Endothelial cell of umbilical vein (primary cell): ENCODE measurements at regions not wholly inside any gene's neighbourhood (a gene's known extent, or its start where the extent isn't known, plus 50 kb on each side); places are given as distances from the start of the nearest gene placed in this dataset.

ENCODE experiments used
- BruUV-seq: library from RNA; stranded (reverse); fragments of 400-500 nt; replicated peaks from 2 replicates; lab custom pipeline; 2021; lab: Mats Ljungman, UMichigan
- CTCF ChIA-PET: fragments of 300-600, 350-600 bp; sonication (Branson Sonifier 250); formaldehyde crosslinking; loops from one replicate; lab custom pipeline; 2021; ENCODE audit warnings: antibody characterized with exemption, inconsistent platforms; lab: Charles Lee
- POLR2A ChIA-PET: fragments of 300-600, 350-600 bp; sonication (Branson Sonifier 250); formaldehyde crosslinking; loops from one replicate; lab custom pipeline; 2021; ENCODE audit warnings: antibody characterized with exemption, inconsistent platforms; lab: Charles Lee
- DNase-seq: peaks from one replicate; pipeline ENCODE4 v3.0.0-alpha.2; 2011; ENCODE audit warnings: low read depth, low spot score
- FAIRE-seq: peaks from 2 replicates; lab custom pipeline; 2011; peaks lifted over from hg19 to GRCh38; lab: Jason Lieb, UNC
- H2AFZ ChIP-seq: 2 replicates; pipeline ENCODE4 v1.6.0; 2012; ENCODE audit warnings: low read depth, low read length, control low read depth, inconsistent platforms
- H3K27ac ChIP-seq: 2 replicates; pipeline ENCODE4 v1.5.1; 2011; ENCODE audit warnings: low read depth, mild to moderate bottlenecking, control low read depth, low read length, moderate library complexity; ENCODE audit not compliant: insufficient read depth
- H3K27me3 ChIP-seq, 2 experiments: 2 replicates each; pipeline versions ENCODE4 v1.6.0 to v1.6.1; 2011; ENCODE audit warnings: low read length in 2 of 2, mixed read lengths in 1 of 2; ENCODE audit not compliant: control insufficient read depth in 2 of 2, insufficient read depth in 2 of 2
- H3K36me3 ChIP-seq, 2 experiments: 2 replicates in 1 of 2; 3 replicates in 1 of 2; pipeline ENCODE4 v1.5.1; 2011; ENCODE audit warnings: low read length in 2 of 2, mild to moderate bottlenecking in 1 of 2, moderate library complexity in 1 of 2; ENCODE audit not compliant: control insufficient read depth in 2 of 2, insufficient read depth in 2 of 2; ENCODE audit errors: extremely low read depth in 1 of 2
- H3K4me1 ChIP-seq: 3 replicates; pipeline ENCODE4 v1.5.1; 2011; ENCODE audit warnings: mild to moderate bottlenecking, low read length; ENCODE audit not compliant: control insufficient read depth, insufficient read depth; ENCODE audit errors: extremely low read depth
- H3K4me2 ChIP-seq: 2 replicates; pipeline ENCODE4 v1.6.1; 2011; ENCODE audit warnings: low read length, control low read depth, mixed read lengths; ENCODE audit not compliant: insufficient read depth
- H3K4me3 ChIP-seq, 3 experiments: fragments of 200-600 bp in 1 of 3; sonication (generic), shearing (Covaris generic) in 1 of 3; replicated peaks in 1 of 3; 2 replicates each; pipeline ENCODE4 v1.5.1; 2011 to 2016; ENCODE audit warnings: control low read depth in 3 of 3, low read length in 3 of 3, mild to moderate bottlenecking in 2 of 3, inconsistent platforms in 1 of 3, low read depth in 1 of 3, moderate library complexity in 1 of 3; ENCODE audit not compliant: insufficient read depth in 1 of 3
- H3K79me2 ChIP-seq: 2 replicates; pipeline ENCODE4 v1.6.0; 2012; ENCODE audit warnings: low read length, inconsistent platforms; ENCODE audit not compliant: control insufficient read depth, insufficient read depth
- H3K9ac ChIP-seq: replicated peaks from 2 replicates; pipeline ENCODE3; 2011; ENCODE audit warnings: low read length, control low read depth; ENCODE audit not compliant: insufficient read depth; ENCODE audit errors: extremely low read depth
- H3K9me1 ChIP-seq: replicated peaks from 3 replicates; pipeline ENCODE4 v1.6.0; 2011; ENCODE audit warnings: mild to moderate bottlenecking, low read length; ENCODE audit not compliant: control insufficient read depth, insufficient read depth; ENCODE audit errors: extremely low read depth
- H3K9me3 ChIP-seq: replicated peaks from 2 replicates; pipeline ENCODE4 v1.5.1; 2012; ENCODE audit warnings: low read length, inconsistent platforms; ENCODE audit not compliant: control insufficient read depth, insufficient read depth
- H4K20me1 ChIP-seq: replicated peaks from 2 replicates; pipeline ENCODE3; 2011; ENCODE audit warnings: mild to moderate bottlenecking, low read length; ENCODE audit not compliant: control insufficient read depth, insufficient read depth; ENCODE audit errors: extremely low read depth
- CTCF ChIP-seq, 2 donors: IDR thresholded peaks; 1 replicate in 1 of 2; 2 replicates in 1 of 2; pipeline ENCODE4 v1.5.1; 2011; ENCODE audit warnings: low read length in 2 of 2, mild to moderate bottlenecking in 2 of 2, moderate library complexity in 2 of 2, control low read depth in 1 of 2, inconsistent platforms in 1 of 2, low read depth in 1 of 2; ENCODE audit not compliant: insufficient read depth in 1 of 2; ENCODE audit errors: extremely low read depth in 1 of 2
- EZH2 ChIP-seq: IDR thresholded peaks from 2 replicates; pipeline ENCODE4 v1.6.1; 2012; ENCODE audit warnings: borderline replicate concordance, low read depth, mild to moderate bottlenecking, moderate library complexity, low read length, inconsistent platforms; ENCODE audit not compliant: severe bottlenecking
- FOS ChIP-seq: IDR thresholded peaks from 2 replicates; pipeline ENCODE4 v1.6.1; 2011; ENCODE audit warnings: mild to moderate bottlenecking, low read length, moderate library complexity, borderline replicate concordance; ENCODE audit not compliant: insufficient read depth
- GATA2 ChIP-seq: IDR thresholded peaks from 2 replicates; pipeline ENCODE4 v1.7.0; 2011; ENCODE audit warnings: low read depth, mild to moderate bottlenecking, moderate library complexity, mixed read lengths, low read length; ENCODE audit not compliant: insufficient read length, insufficient read depth
- JUN ChIP-seq: IDR thresholded peaks from 2 replicates; pipeline ENCODE4 v1.6.1; 2011; ENCODE audit warnings: borderline replicate concordance, low read depth; ENCODE audit not compliant: insufficient read length, insufficient read depth
- MAX ChIP-seq: IDR thresholded peaks from 2 replicates; pipeline ENCODE4 v1.6.1; 2011; ENCODE audit not compliant: insufficient read depth, insufficient read length
- MYC ChIP-seq: IDR thresholded peaks from one replicate; pipeline ENCODE4 v1.6.1; 2011; ENCODE audit warnings: mild to moderate bottlenecking, low read depth, low read length
- POLR2A ChIP-seq: IDR thresholded peaks from 2 replicates; pipeline ENCODE4 v1.6.1; 2012; ENCODE audit warnings: low read depth, mild to moderate bottlenecking, control low read depth, low read length
- POLR2AphosphoS5 ChIP-seq: IDR thresholded peaks from 2 replicates; pipeline ENCODE4 v1.6.1; 2012; ENCODE audit warnings: low read depth, mild to moderate bottlenecking, control low read depth, low read length, moderate library complexity; ENCODE audit not compliant: insufficient read depth
- dilution Hi-C: fragments of 300-500 bp; cut with MboI; formaldehyde crosslinking; loops from one replicate; pipeline ENCODE4 v1.15.0; 2019; ENCODE audit warnings: low sequenced_read_pairs; ENCODE audit not compliant: extremely low pct_ligation_motif_present
- intact Hi-C: fragments of 100-400 bp; cut with micrococcal nuclease; formaldehyde crosslinking; loops from one replicate; pipeline ENCODE4 v1.10.0; 2022

DNA sequence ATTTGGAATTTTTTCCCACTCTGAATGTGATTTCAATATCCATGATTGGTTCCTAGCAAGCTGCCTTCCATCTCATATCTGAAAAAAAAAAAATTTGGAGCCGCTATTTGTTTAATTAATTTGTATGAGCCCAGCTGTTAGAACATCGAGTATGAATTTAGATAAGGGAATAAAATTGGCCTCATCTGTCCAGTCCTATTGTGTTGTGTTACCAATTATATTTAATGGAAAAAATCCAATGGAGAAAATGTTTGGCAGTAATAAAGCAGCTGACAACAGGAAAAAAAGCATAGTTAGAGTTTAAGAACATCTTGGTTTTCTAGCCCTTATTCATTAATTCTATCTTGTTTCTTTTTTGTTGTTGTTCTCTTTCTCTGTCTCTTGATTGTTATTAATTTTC, 735.6 kb upstream of the RIOK2 start:
- no peaks in the 10 kb centered on the region for H3K27me3 ChIP-seq
- FAIRE-seq (no peak), DNase-seq (no peak)
- H3K27ac ChIP-seq, result no peak overlapping the region
- no peaks in the 10 kb centered on the region for H3K4me1 ChIP-seq
- no peaks in the 10 kb centered on the region for H3K36me3 ChIP-seq
- H3K9ac ChIP-seq, result no peak overlapping the region
- H3K9me1 ChIP-seq, result no peaks in the 10 kb centered on the region
- CTCF ChIA-PET, result interaction anchor here (1.4 to 1.5 kb wide), 2 partner anchors 59 to 850 kb away, joined by 3 read pairs; no protein-coding TSS in a partner anchor
- no peak overlapping the region for H2AFZ ChIP-seq
- H4K20me1 ChIP-seq, result no peaks in the 10 kb centered on the region
- intact Hi-C loops (no loop called here), dilution Hi-C loops (no loop called here)
- TF ChIP-seq CTCF (IDR thresholded peaks at IDR 0.05; ENCODE audit: extremely low read depth in 1 of 2, insufficient read depth in 1 of 2, low read depth in 1 of 2, low read length in 2 of 2) (no peak), MYC (no peak), MAX (no peak), GATA2 (no peak), POLR2A (no peak), JUN (no peak), FOS (no peak), EZH2 (no peak), POLR2AphosphoS5 (no peak)
- no peak overlapping the region for H3K4me2 ChIP-seq
- H3K9me3 ChIP-seq, result no peaks in the 10 kb centered on the region
- POLR2A ChIA-PET, result no interaction called here
- no peaks in the 10 kb centered on the region for H3K79me2 ChIP-seq
- BruUV-seq, result no TSS peak
- no peak overlapping the region for H3K4me3 ChIP-seq
